SK-N-SH treated with all-trans-retinoic acid at 6 μM for 48 hours (cell line): ENCODE measurements at regions not wholly inside any gene's neighbourhood (a gene's known extent, or its start where the extent isn't known, plus 50 kb on each side); places are given as distances from the start of the nearest gene placed in this dataset.

Experiments
- ARNTL ChIP-seq: fragments of 450-650 bp; formaldehyde crosslinking; IDR thresholded peaks from 2 replicates; pipeline ENCODE4 v1.5.0; 2020; ENCODE audit warnings: low read depth, mild to moderate bottlenecking, moderate library complexity, borderline replicate concordance
- GLIS3 ChIP-seq: fragments of 250-450 bp; sonication (Bioruptor Pico); IDR thresholded peaks from 2 replicates; pipeline ENCODE4 v1.5.0; 2020; ENCODE audit warnings: mild to moderate bottlenecking, moderate library complexity
- ZFP30 ChIP-seq: fragments of 450-650 bp; formaldehyde crosslinking; IDR thresholded peaks from 2 replicates; pipeline ENCODE4 v1.5.0; 2022; ENCODE audit warnings: mild to moderate bottlenecking, moderate library complexity
- ZNF565 ChIP-seq: fragments of 450-650 bp; formaldehyde crosslinking; conservative IDR thresholded peaks from 2 replicates; pipeline ENCODE4 v1.5.0; 2020; ENCODE audit warnings: low read depth, mild to moderate bottlenecking, moderate library complexity
- ZNF70 ChIP-seq: fragments of 450-650 bp; formaldehyde crosslinking; IDR thresholded peaks from 2 replicates; pipeline ENCODE4 v1.5.0; 2020; ENCODE audit warnings: mild to moderate bottlenecking, moderate library complexity
- ZNF8 ChIP-seq: fragments of 450-650 bp; formaldehyde crosslinking; IDR thresholded peaks from 2 replicates; pipeline ENCODE4 v1.5.0; 2020; ENCODE audit warnings: mild to moderate bottlenecking, moderate library complexity
- TF ChIP-seq, protein P1 (sequence below): fragments of 250-450 bp; sonication (Bioruptor Pico); IDR thresholded peaks from 2 replicates; pipeline ENCODE4 v1.5.1; 2020; ENCODE audit warnings: low read depth, mild to moderate bottlenecking, moderate library complexity
- TF ChIP-seq, protein P2 (sequence below): fragments of 250-450 bp; sonication (Bioruptor Pico); IDR thresholded peaks from 2 replicates; pipeline ENCODE4 v1.5.1; 2021; ENCODE audit warnings: mild to moderate bottlenecking, moderate library complexity
- TF ChIP-seq, protein P3 (sequence below): fragments of 250-450 bp; sonication (Bioruptor Pico); IDR thresholded peaks from 2 replicates; pipeline ENCODE4 v1.8.0; 2020; ENCODE audit warnings: mild to moderate bottlenecking, moderate library complexity, borderline replicate concordance

DNA sequence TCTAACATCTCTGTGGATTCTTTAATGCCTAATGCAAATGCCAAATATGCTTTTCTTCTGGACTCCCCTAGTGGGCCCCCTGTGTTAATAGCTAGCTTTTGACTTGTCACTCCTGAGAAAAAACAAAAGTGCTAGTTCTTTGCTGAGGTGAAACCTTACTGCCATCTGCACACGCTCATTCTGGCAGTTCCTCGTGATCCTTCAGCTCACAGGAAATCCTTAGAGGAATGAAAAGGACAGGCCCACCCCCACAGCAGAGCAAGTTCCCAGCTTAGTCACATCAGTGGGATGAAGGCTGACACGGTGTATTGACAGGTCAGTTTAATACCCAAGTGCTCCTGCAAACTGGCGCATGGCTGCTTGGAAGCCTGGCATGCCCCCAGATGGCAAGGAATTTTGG, 165.1 kb upstream of the ATP2B1 start:
- TF ChIP-seq GLIS3 (CRISPR knock-in tag) (no peak), ARNTL (CRISPR knock-in tag) (no peak), ZNF8 (CRISPR knock-in tag) (no peak), ZNF70 (no peak), ZFP30 (CRISPR knock-in tag) (no peak), ZNF565 (CRISPR knock-in tag) (no peak)
- TF ChIP-seq, protein P1, sequence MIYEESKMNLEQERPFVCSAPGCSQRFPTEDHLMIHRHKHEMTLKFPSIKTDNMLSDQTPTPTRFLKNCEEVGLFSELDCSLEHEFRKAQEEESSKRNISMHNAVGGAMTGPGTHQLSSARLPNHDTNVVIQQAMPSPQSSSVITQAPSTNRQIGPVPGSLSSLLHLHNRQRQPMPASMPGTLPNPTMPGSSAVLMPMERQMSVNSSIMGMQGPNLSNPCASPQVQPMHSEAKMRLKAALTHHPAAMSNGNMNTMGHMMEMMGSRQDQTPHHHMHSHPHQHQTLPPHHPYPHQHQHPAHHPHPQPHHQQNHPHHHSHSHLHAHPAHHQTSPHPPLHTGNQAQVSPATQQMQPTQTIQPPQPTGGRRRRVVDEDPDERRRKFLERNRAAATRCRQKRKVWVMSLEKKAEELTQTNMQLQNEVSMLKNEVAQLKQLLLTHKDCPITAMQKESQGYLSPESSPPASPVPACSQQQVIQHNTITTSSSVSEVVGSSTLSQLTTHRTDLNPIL (CRISPR knock-in tag), result no peak
- TF ChIP-seq, protein P2, sequence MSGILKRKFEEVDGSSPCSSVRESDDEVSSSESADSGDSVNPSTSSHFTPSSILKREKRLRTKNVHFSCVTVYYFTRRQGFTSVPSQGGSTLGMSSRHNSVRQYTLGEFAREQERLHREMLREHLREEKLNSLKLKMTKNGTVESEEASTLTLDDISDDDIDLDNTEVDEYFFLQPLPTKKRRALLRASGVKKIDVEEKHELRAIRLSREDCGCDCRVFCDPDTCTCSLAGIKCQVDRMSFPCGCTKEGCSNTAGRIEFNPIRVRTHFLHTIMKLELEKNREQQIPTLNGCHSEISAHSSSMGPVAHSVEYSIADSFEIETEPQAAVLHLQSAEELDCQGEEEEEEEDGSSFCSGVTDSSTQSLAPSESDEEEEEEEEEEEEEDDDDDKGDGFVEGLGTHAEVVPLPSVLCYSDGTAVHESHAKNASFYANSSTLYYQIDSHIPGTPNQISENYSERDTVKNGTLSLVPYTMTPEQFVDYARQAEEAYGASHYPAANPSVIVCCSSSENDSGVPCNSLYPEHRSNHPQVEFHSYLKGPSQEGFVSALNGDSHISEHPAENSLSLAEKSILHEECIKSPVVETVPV, result no peak
- TF ChIP-seq, protein P3, sequence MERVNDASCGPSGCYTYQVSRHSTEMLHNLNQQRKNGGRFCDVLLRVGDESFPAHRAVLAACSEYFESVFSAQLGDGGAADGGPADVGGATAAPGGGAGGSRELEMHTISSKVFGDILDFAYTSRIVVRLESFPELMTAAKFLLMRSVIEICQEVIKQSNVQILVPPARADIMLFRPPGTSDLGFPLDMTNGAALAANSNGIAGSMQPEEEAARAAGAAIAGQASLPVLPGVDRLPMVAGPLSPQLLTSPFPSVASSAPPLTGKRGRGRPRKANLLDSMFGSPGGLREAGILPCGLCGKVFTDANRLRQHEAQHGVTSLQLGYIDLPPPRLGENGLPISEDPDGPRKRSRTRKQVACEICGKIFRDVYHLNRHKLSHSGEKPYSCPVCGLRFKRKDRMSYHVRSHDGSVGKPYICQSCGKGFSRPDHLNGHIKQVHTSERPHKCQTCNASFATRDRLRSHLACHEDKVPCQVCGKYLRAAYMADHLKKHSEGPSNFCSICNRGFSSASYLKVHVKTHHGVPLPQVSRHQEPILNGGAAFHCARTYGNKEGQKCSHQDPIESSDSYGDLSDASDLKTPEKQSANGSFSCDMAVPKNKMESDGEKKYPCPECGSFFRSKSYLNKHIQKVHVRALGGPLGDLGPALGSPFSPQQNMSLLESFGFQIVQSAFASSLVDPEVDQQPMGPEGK (CRISPR knock-in tag), result no peak
